ENCODE measurements at regions not wholly inside any gene's neighbourhood (a gene's known extent, or its start where the extent isn't known, plus 50 kb on each side); places are given as distances from the start of the nearest gene placed in this dataset.

GRCh38 chr6:4008324-4009047, 70.5 kb downstream of the FAM217A start:
- DNase-seq = peak; percentile 21

GRCh38 chr6:4009486-4009885, 69.5 kb downstream of the FAM217A start:
- DNase-seq = no peak

- DNase-seq = no peak
Observed at GRCh38 chr6:4010048-4010447, 68.9 kb downstream of the FAM217A start.

- DNase-seq = peak; percentile 19
Observed at GRCh38 chr6:4010689-4011090, 68.2 kb downstream of the FAM217A start.

- no peak for DNase-seq
Observed at GRCh38 chr6:4012826-4013225, 66.1 kb downstream of the FAM217A start.

- DNase-seq = no peak
Observed at GRCh38 chr6:4017058-4017739, 61.7 kb downstream of the FAM217A start.

- no peak for DNase-seq
Observed at GRCh38 chr6:4017834-4018170, 61.1 kb downstream of the FAM217A start.

GRCh38 chr6:4018171-4018923, 60.6 kb downstream of the FAM217A start:
- peak; percentile 98 for DNase-seq
